OCI-LY1 (cell line): ENCODE measurements at regions not wholly inside any gene's neighbourhood (a gene's known extent, or its start where the extent isn't known, plus 50 kb on each side); places are given as distances from the start of the nearest gene placed in this dataset.

Experiments used
- H2AFZ ChIP-seq: fragments of 200-600 bp; sonication (generic), shearing (Covaris generic); 2 replicates; pipeline ENCODE4 v1.6.0; 2014; ENCODE audit warnings: antibody characterized with exemption, mild to moderate bottlenecking, low read length
- H3F3A ChIP-seq: fragments of 200-600 bp; sonication (generic), shearing (Covaris generic); 2 replicates; pipeline ENCODE4 v1.6.0; 2014; ENCODE audit warnings: mild to moderate bottlenecking, antibody characterized with exemption, low read length, moderate library complexity; ENCODE audit not compliant: insufficient read depth
- H3K27ac ChIP-seq: fragments of 200-600 bp; sonication (generic); 2 replicates; pipeline ENCODE4 v1.5.1; 2014; ENCODE audit warnings: low read length, mixed run types, mild to moderate bottlenecking, low read depth; ENCODE audit not compliant: poor library complexity, severe bottlenecking
- H3K27me3 ChIP-seq: fragments of 200-600 bp; sonication (generic); 2 replicates; pipeline ENCODE4 v1.6.0; 2014; ENCODE audit warnings: antibody characterized with exemption, mild to moderate bottlenecking, low read length, moderate library complexity; ENCODE audit not compliant: insufficient read depth
- H3K36me3 ChIP-seq: fragments of 200-600 bp; sonication (generic); 2 replicates; pipeline ENCODE4 v1.6.1; 2014; ENCODE audit warnings: mild to moderate bottlenecking, antibody characterized with exemption, low read length, moderate library complexity, mixed read lengths; ENCODE audit not compliant: insufficient read depth
- H3K4me1 ChIP-seq: fragments of 200-600 bp; sonication (generic); 2 replicates; pipeline ENCODE4 v1.5.1; 2014; ENCODE audit warnings: mild to moderate bottlenecking, low read length, moderate library complexity; ENCODE audit not compliant: insufficient read depth, severe bottlenecking
- H3K4me2 ChIP-seq: fragments of 200-600 bp; sonication (generic), shearing (Covaris generic); 2 replicates; pipeline ENCODE4 v1.6.1; 2014; ENCODE audit warnings: low read length
- H3K4me3 ChIP-seq: fragments of 200-600 bp; sonication (generic); 2 replicates; pipeline ENCODE4 v1.5.1; 2014; ENCODE audit warnings: low read length, low read depth, mild to moderate bottlenecking, mixed read lengths; ENCODE audit not compliant: poor library complexity, severe bottlenecking
- H3K79me2 ChIP-seq: fragments of 200-600 bp; shearing (Covaris generic); 2 replicates; pipeline ENCODE4 v1.6.1; 2016; ENCODE audit warnings: mixed run types, low read length, mixed read lengths; ENCODE audit not compliant: insufficient read depth
- H3K9ac ChIP-seq: fragments of 200-600 bp; sonication (generic), shearing (Covaris generic); 2 replicates; pipeline ENCODE4 v1.6.1; 2014; ENCODE audit warnings: mild to moderate bottlenecking, low read length, mixed read lengths
- H3K9me2 ChIP-seq: fragments of 200-600 bp; sonication (generic), shearing (Covaris generic); 2 replicates; pipeline ENCODE4 v1.6.1; 2014; ENCODE audit warnings: low read depth, mild to moderate bottlenecking, low read length, mixed read lengths
- H3K9me3 ChIP-seq: fragments of 200-600 bp; shearing (Covaris generic); 2 replicates; pipeline ENCODE4 v1.6.1; 2014; ENCODE audit warnings: low read length, mixed read lengths
- H4K20me1 ChIP-seq: fragments of 200-600 bp; sonication (generic), shearing (Covaris generic); 2 replicates; pipeline ENCODE4 v1.6.0; 2016; ENCODE audit warnings: mild to moderate bottlenecking, low read length; ENCODE audit not compliant: insufficient read depth
- CTCF ChIP-seq: fragments of 200-600 bp; sonication (generic), shearing (Covaris generic); IDR thresholded peaks from 2 replicates; pipeline ENCODE4 v1.5.1; 2017; ENCODE audit warnings: mild to moderate bottlenecking, antibody characterized with exemption, low read length, moderate library complexity, mixed read lengths
- EZH2 ChIP-seq: fragments of 200-600 bp; sonication (generic), shearing (Covaris generic); IDR thresholded peaks from 2 replicates; pipeline ENCODE4 v1.8.0; 2017; ENCODE audit warnings: borderline replicate concordance, mixed run types, mild to moderate bottlenecking, antibody characterized with exemption, low read length, moderate library complexity, mixed read lengths

GRCh38 chr10:100669616-100670015 is 75.8 kb upstream of the PAX2 start:
- no peak overlapping the region for H3K4me3 ChIP-seq

GRCh38 chr10:100670368-100670767 is 75.0 kb upstream of the PAX2 start:
- Histone ChIP-seq H3K4me3 (no peak overlapping the region), H3K27me3 (no peaks in the 10 kb centered on the region), H4K20me1 (no peaks in the 10 kb centered on the region), H3K9me3 (no peaks in the 10 kb centered on the region), H3K4me1 (no peaks in the 10 kb centered on the region), H3K79me2 (no peaks in the 10 kb centered on the region), H3K4me2 (no peak overlapping the region), H3F3A (no peaks in the 10 kb centered on the region), H2AFZ (no peak overlapping the region), H3K9me2 (no peaks in the 10 kb centered on the region), H3K27ac (no peak overlapping the region), H3K9ac (no peak overlapping the region), H3K36me3 (no peaks in the 10 kb centered on the region)
- no peak for TF ChIP-seq CTCF
- TF ChIP-seq EZH2, result no peak

More at GRCh38 chr10:100669616-100670015, 75.8 kb upstream of the PAX2 start:
- no peaks in the 10 kb centered on the region for H4K20me1 ChIP-seq
- H3K27ac ChIP-seq, result no peak overlapping the region
- H3K4me2 ChIP-seq, result no peak overlapping the region
- H3F3A ChIP-seq, result no peaks in the 10 kb centered on the region
- TF ChIP-seq EZH2 (no peak), CTCF (no peak)
- H3K9me2 ChIP-seq, result no peaks in the 10 kb centered on the region
- no peaks in the 10 kb centered on the region for H3K9me3 ChIP-seq
- H3K9ac ChIP-seq, result no peak overlapping the region
- no peaks in the 10 kb centered on the region for H3K4me1 ChIP-seq
- no peaks in the 10 kb centered on the region for H3K36me3 ChIP-seq
- no peaks in the 10 kb centered on the region for H3K27me3 ChIP-seq
- H2AFZ ChIP-seq, result no peak overlapping the region
- H3K79me2 ChIP-seq, result no peaks in the 10 kb centered on the region

GRCh38 chr10:100670828-100671479 is 74.4 kb upstream of the PAX2 start:
- Histone ChIP-seq H2AFZ (no peak overlapping the region), H3K36me3 (no peaks in the 10 kb centered on the region), H3K4me2 (peak overlapping the region; percentile 44), H3K9ac (no peak overlapping the region), H3K4me3 (no peak overlapping the region), H3K9me3 (no peaks in the 10 kb centered on the region), H3K9me2 (no peaks in the 10 kb centered on the region), H4K20me1 (no peaks in the 10 kb centered on the region), H3K27me3 (no peaks in the 10 kb centered on the region), H3F3A (no peaks in the 10 kb centered on the region), H3K4me1 (no peaks in the 10 kb centered on the region), H3K79me2 (no peaks in the 10 kb centered on the region), H3K27ac (no peak overlapping the region)
- no peak for TF ChIP-seq EZH2
- TF ChIP-seq CTCF, result peak; percentile 45
